Heart left ventricle (tissue), 13 donors: ENCODE measurements at regions not wholly inside any gene's neighbourhood (a gene's known extent, or its start where the extent isn't known, plus 50 kb on each side); places are given as distances from the start of the nearest gene placed in this dataset.

Source experiments
- CTCF ChIP-seq, 12 donors: fragments of 200-600 bp; sonication (generic) in 4 of 12; IDR thresholded peaks; one replicate each; pipeline versions ENCODE4 v1.5.0 to v1.8.0; 2018 to 2022; ENCODE audit warnings: antibody characterized with exemption in 12 of 12, mild to moderate bottlenecking in 5 of 12
- POLR2A ChIP-seq, 2 donors: fragments of 450-650 bp; IDR thresholded peaks; one replicate each; pipeline ENCODE4 v1.6.1; 2017; ENCODE audit warnings: antibody characterized with exemption in 2 of 2, mild to moderate bottlenecking in 2 of 2, moderate library complexity in 2 of 2
- donor health status: ischemic (EF 13 %, LVEDD 7.1; RV severe dilation, severe dysfunction).
- donor health status: DM: no; HTN: yes; CAD: no.
- donor health status: DM: no; HTN: no; CAD: no.
- donor health status: ischemic (EF 25% LVEDD 6.9; RV normal size, moderate dysfunction).
- donor health status: ischemic (EF 25% LVEDD 5.7; RV mildly dilated, moderate dysfunction).
- donor health status: ischemic (EF 35%, LVEDD 5.7; RV mildly dilated, moderate dysfunction).
- donor health status: nonischemic (EF 11% LVEDD 7.7; RV severe dilation, severe dysfunction).
- donor health status: DM: yes; HTN: yes; CAD: no.
- donor health status: PGD.
- donor health status: ischemic (EF 29% LVEDD 5.4; RV normal size, mild dysfunction).
- donor health status: nonischemic (EF 23%, LVEDD 6.1; RV moderate dilation, normal function).

GRCh38 chr21:38894899-38895298, 89.2 kb downstream of the ETS2 start:
- TF ChIP-seq CTCF (IDR thresholded peaks at IDR 0.05), result no peak
- TF ChIP-seq POLR2A (IDR thresholded peaks at IDR 0.05), result no peak
